HS-5 (cell line): ENCODE measurements at regions not wholly inside any gene's neighbourhood (a gene's known extent, or its start where the extent isn't known, plus 50 kb on each side); places are given as distances from the start of the nearest gene placed in this dataset.

ENCODE experiments used
- DNase-seq: peaks from one replicate; pipeline ENCODE4 v3.0.0-alpha.2; 2012; ENCODE audit warnings: low read depth

DNA sequence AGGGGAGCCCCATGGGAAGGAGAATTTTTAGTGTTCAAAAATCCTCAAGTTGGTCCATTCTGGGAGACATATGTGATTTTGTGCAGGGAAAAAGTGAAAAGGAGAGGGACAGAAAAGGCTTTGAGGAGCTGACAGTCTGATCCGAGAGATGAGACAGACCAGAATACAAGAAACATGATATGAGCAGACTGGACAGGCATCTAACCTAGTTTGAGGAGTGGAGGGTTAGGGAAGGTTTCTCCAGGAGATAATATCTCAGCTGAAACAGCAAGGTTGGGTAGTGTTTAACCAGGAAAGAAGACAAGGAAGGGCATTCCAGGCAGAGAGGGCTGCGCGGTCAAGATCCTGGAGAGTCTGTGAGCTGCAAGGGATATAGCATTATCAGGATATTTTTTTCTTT is 101.4 kb upstream of the NCAM1 start:
- DNase-seq: no peak

GRCh38 chr11:112861356-112861755 is 99.9 kb upstream of the NCAM1 start:
- no peak for DNase-seq

GRCh38 chr11:112863305-112863704 is 97.9 kb upstream of the NCAM1 start:
- DNase-seq: no peak

DNA sequence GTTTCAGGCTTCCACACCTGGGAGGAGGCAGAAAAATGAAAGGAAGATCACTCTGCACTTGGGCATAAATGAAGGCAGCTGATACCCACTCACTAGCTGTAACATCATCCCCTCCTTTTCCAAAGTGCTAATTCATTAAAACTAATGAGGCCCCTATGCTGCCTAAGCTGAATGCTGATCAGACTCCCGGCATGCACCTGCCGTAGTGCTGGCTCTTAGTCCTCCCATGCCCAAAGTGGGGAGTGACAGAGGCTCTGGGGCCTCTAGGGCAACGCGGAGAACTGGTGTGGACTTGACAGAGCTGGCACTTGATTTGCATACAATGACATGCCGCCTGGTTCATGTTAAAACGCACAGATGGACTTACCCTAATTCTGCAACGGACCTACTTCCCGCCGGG is 96.5 kb upstream of the NCAM1 start:
- DNase-seq: no peak

GRCh38 chr11:112871909-112872500 is 89.2 kb upstream of the NCAM1 start:
- no peak for DNase-seq

DNA sequence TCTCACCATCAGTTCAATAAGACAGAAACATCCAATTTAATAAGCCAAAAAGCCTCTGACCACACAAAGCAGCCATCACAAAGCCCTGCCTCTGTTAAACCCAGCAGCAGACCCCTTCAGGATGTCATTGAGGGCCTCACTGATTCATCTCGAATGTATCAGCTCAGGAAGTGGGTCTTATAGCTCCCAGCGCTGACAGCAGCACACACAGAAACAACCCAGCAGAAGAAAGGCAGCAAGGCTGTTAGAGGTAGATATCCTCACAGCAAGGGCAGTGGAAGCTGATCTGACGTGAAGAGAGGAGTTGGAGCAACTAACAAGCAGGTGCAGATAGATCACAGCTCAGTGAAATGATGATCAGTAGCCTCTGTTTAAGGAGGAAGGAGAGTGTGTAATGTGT is 86.2 kb upstream of the NCAM1 start:
- no peak for DNase-seq

- no peak for DNase-seq
Observed at GRCh38 chr11:112877581-112877980, 83.6 kb upstream of the NCAM1 start.

DNA sequence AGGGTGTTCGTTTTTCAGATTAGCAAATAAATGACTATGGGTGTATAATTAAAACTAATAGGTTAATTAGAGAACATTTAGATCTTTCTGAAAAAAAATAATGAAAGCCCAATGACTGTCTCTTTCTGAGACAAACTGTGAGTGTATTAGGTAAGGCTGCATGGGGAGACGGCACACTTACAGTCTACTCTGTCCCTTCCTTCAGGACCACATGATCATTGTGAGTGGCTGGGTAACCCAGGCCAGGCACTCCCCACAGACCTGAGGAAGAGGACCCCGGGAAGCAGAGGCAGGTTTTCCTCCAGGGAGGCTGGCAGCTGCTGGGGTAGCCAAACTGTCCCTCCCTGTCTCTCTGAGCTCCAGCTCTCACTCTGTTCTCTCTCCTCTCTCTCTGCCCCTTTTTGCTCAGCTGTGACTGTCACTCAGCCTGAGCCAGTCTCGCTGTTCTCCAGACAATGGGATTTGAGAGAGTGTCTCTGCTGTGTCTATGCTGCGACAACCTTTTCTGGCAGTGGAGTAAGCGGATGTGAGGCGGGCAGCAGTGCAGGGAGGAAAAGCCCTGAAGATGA is 83.1 kb upstream of the NCAM1 start:
- no peak for DNase-seq

GRCh38 chr11:112880495-112880894 is 80.7 kb upstream of the NCAM1 start:
- no peak for DNase-seq

DNA sequence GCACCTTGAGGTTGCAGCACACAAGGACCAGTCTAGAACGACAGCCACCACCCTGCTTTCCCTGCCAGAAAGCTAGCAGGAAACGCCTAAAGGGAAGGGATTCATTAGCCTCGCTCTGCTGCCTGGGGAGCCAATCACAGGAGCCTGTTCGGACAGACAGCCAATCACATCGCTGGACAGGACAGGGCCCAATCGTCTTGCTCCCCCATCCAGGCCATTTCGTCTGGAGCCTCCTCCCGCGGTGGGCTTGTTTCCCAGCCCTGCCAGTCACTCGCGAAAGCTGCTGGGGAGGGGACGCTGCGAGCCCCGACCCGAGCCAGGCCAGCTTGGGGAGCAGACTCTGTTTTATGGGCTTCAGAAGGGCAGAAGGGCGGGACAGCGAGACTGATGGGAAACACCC is 79.8 kb upstream of the NCAM1 start:
- no peak for DNase-seq

- DNase-seq: no peak
Observed at GRCh38 chr11:112882494-112883381, 78.5 kb upstream of the NCAM1 start.

GRCh38 chr11:112884012-112884767 is 77.0 kb upstream of the NCAM1 start:
- DNase-seq: peak; percentile 11

DNA sequence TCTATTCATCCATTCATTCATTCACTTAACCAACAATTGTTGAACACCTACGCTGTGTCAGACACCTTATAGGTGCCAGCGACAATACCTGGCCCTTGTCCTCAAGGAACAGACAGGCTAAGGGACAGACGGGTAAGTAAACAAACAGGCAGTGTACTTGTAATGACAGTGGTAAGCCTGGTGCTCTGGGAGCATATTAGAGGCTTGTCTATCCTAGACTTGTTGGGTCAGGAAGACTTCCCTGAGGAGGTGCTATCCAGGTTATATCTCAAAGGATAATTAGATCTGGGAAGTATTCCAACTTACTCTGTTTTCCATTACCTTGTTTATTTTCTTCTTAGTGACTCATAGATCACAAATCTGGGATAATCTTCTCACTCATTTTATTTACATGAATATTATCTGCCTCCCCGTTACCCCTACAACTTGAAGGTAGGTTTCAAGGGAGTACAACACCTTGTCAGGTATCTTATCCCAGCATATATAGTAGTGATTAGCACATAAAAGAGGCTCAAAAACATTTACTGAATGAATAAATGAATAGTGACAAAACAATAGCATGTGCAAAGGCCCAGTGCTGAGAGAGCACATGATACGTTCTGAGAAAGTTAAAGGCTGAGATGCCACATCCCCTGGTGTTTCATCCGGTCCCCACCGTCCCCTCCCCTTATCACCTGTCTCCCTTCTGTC is 75.3 kb upstream of the NCAM1 start:
- DNase-seq: no peak

GRCh38 chr11:112886434-112887370 is 74.5 kb upstream of the NCAM1 start:
- no peak for DNase-seq

DNA sequence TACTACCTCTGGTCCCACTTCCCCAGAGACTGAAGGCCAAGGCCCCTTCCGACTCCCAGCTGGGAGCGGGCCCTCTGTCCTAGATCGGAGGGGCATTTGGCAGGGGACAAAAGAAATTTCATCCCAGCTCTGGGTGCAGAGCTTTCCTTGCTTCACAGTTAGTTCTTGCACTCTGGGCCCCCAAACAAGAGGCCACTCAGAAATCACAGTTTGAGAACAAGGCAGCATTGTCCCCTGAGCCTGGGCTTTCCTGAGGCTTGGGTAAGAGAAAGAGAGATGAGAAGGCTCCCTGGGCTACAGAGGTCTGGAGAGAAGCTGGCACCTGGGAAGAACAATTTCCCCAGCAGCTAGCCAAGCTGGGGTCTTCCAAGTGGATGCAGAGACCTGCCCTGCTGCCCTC is 71.8 kb upstream of the NCAM1 start:
- no peak for DNase-seq

DNA sequence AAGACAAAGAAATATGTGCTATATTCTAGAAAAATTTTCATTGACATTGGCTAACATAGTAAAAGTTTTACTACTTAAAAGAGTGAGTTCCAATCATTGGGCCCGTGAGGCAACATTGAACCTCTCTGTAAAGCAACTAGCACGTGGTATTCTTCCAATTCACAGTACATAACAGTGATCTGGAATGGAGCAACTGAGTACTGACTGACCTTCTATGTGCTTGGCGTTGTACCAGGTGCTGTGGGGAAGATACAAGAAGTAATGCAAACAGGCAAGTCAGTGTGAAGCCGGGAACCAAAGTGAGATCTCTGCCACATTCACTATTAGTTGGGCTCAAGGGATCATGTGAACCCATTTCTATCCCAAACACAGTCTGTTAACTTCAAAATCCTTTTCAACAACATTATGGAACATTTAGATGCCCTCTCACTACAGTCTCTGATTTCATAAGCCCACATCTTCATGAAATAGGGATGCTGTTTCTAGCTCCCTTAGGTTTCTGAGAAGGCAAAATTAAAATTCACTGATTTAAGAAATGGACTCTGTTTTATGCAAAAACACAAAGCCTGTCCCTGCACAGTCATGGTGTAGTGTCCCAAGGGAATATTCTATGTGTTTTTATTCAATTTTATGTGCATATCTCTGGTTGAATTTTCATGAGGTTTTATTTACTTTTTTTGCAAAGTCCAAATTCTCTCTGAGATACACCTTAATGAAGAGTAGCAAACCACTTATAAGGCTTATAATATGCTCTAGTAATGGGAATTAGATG is 61.8 kb upstream of the NCAM1 start:
- no peak for DNase-seq

GRCh38 chr11:112901924-112902323 is 59.3 kb upstream of the NCAM1 start:
- DNase-seq: no peak

- no peak for DNase-seq
Observed at GRCh38 chr11:112902361-112903011, 58.7 kb upstream of the NCAM1 start.

DNA sequence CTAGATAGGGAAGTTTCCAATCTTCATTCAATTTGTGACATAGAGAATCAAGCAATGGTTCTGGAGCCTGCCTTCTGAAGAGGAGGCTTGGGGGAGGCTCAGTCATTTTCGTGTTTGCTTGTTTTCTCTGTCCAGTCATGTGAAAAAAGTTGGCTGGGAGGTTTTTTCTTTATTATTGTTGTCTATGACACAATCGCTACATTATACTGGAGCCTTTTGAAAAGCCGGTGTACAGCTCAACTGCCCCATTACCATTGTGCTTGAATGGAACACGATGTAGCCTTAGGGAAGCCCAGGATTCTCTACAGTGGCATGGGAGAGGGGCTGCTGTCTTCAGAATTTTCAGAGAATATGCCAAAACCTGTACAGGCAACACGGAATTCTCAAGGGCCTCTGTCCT is 57.9 kb upstream of the NCAM1 start:
- DNase-seq: no peak

- DNase-seq: no peak
Observed at GRCh38 chr11:112911124-112911523, 50.1 kb upstream of the NCAM1 start.
